SK-N-MC (cell line): ENCODE measurements at regions not wholly inside any gene's neighbourhood (a gene's known extent, or its start where the extent isn't known, plus 50 kb on each side); places are given as distances from the start of the nearest gene placed in this dataset.

Experiments used
- EZH2 ChIP-seq: fragments of 200-600 bp; sonication (generic); IDR thresholded peaks from one replicate; pipeline ENCODE4 v1.6.1; 2017; ENCODE audit warnings: antibody characterized with exemption
- FOXP2 ChIP-seq: optimal IDR thresholded peaks from 2 replicates; pipeline ENCODE3; 2011; ENCODE audit warnings: mild to moderate bottlenecking, moderate library complexity; ENCODE audit not compliant: insufficient read depth; ENCODE audit errors: extremely low read length, control extremely low read depth
- POLR2AphosphoS5 ChIP-seq: IDR thresholded peaks from 2 replicates; pipeline ENCODE4 v1.6.1; 2012; ENCODE audit warnings: mild to moderate bottlenecking, low read depth, low read length, borderline replicate concordance

GRCh38 chr9:26462751-26463150 is 429.9 kb downstream of the CAAP1 start:
- no peak for TF ChIP-seq EZH2
- no peak for TF ChIP-seq POLR2AphosphoS5
- TF ChIP-seq FOXP2, result no peak
